ENCODE measurements at regions not wholly inside any gene's neighbourhood (a gene's known extent, or its start where the extent isn't known, plus 50 kb on each side); places are given as distances from the start of the nearest gene placed in this dataset.
A peak's percentile ranks its signal among the peaks of the same experiment; 100 is the strongest.

- TF ChIP-seq EZH2 (IDR thresholded peaks at IDR 0.05), result no peak
- TF ChIP-seq POLR2A (IDR thresholded peaks at IDR 0.05; ENCODE audit: borderline replicate concordance, extremely low read depth, insufficient read depth, insufficient read length), result no peak
- TF ChIP-seq CTCF (IDR thresholded peaks at IDR 0.05 in 2 of 3, conservative IDR thresholded peaks at IDR 0.05 in 1 of 3; ENCODE audit: borderline replicate concordance in 1 of 3, insufficient read depth in 1 of 3, low read depth in 2 of 3, low read length in 2 of 3), result no peak; a peak in 1 of 6 replicates
- TF ChIP-seq YY1 (IDR thresholded peaks at IDR 0.05; ENCODE audit: extremely low read depth, insufficient replicate concordance, low read depth, low read length), result no peak
- TF ChIP-seq MAX (IDR thresholded peaks at IDR 0.05), result peak; percentile 40
- no peak for TF ChIP-seq POLR2AphosphoS5 (IDR thresholded peaks at IDR 0.05; ENCODE audit: low read depth, low read length)
- TF ChIP-seq SP1 (IDR thresholded peaks at IDR 0.05; ENCODE audit: low read depth), result peak; percentile 41; the same call in 1 of the 2 replicates
Observed at GRCh38 chr4:4780729-4781244, 78.7 kb upstream of the MSX1 start.
